Activated CD8-positive, alpha-beta memory T cell treated with anti-CD3 and anti-CD28 coated beads, Interleukin-2, amount 10 ng/mL, durations not matched to agents 7 days and 5 days (primary cell): ENCODE measurements at regions not wholly inside any gene's neighbourhood (a gene's known extent, or its start where the extent isn't known, plus 50 kb on each side); places are given as distances from the start of the nearest gene placed in this dataset.
A peak's percentile ranks its signal among the peaks of the same experiment; 100 is the strongest.

Experiments
- ATAC-seq: fragments of 150-1000 bp; cut with Tn5 transposase; one replicate; pipeline ENCODE4 v1.10.0; 2021; ENCODE audit warnings: moderate library complexity
- CTCF ChIA-PET: fragments of 350-600 bp; sonication (Branson Sonifier 250); formaldehyde crosslinking; loops from one replicate; lab custom pipeline; 2021; ENCODE audit warnings: antibody characterized with exemption; lab: Charles Lee
- DNase-seq: peaks from one replicate; pipeline ENCODE4 v3.0.0-alpha.2; 2020
- H3K27ac Mint-ChIP-seq: one replicate; pipeline ENCODE4 v1.8.0; 2021; ENCODE audit warnings: mild to moderate bottlenecking, mixed read lengths
- H3K27me3 Mint-ChIP-seq: one replicate; pipeline ENCODE4 v1.8.0; 2021; ENCODE audit warnings: mixed read lengths
- H3K36me3 Mint-ChIP-seq: one replicate; pipeline ENCODE4 v1.8.0; 2021; ENCODE audit warnings: mild to moderate bottlenecking, mixed read lengths
- H3K4me1 Mint-ChIP-seq: one replicate; pipeline ENCODE4 v1.8.0; 2021; ENCODE audit warnings: mixed read lengths
- H3K4me3 Mint-ChIP-seq: one replicate; pipeline ENCODE4 v1.8.0; 2021; ENCODE audit warnings: mild to moderate bottlenecking, moderate library complexity, mixed read lengths
- H3K9me3 Mint-ChIP-seq: one replicate; pipeline ENCODE4 v1.8.0; 2022; ENCODE audit warnings: low read depth, mixed read lengths

DNA sequence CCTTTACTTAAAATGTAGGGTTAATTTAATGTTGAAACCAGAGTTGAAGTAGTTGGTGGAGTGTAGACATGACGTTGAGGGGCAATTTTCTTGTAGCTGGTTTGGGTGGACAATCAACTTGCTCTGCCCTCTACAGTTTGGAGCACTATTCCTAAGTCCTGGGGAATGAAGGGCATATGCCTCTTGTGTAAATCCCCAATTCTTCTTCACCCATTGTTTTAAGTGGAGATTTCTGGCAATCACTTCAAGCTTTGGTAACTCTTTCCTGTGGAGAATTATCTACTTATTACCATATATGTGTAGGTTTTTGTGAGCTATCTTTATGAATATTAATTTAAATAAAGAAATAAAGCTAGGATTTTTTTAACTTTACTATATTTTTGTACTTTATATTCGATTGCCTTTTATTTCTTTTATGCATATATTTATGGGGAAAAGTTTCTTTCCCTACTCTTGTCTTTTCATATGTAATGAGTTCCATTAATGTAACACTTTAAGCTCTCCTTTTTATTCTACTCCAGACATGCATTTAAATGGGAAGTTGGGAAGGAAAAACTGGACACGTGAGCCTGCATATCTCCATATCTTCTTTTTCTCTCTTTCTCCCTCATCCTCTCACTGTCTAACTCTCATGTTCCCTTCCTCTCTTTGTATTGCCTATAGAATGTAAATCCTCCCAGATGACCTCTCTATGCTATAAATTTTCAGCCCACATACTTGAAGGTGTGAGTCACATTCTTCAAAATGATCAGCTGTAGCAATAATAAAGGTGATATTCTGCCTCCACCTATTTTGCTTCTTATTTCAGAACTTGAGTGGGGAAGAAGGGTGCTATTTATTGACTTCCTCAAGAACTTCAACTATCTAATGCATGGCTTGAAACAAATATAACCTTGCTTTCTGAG lies 276.7 kb downstream of the PTPRC start:
- no peak for ATAC-seq

DNA sequence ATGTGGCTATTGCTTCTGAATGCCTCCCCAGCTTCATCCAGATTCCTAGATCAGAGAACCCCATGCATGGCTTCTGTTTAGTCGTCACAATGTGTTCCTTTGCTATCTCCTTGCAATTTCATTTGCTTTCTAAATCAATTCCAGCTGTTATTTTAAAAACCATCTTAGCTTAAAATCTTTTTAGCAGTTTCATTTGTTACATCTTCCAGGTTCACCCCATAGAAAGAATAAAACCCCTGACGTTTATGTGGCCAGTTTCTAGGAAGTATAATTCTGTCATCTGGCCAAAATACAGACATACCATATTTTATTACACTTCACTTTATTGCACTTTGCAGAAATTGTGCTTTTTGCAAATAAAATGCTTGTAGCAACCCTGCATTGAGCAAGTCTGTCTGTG lies 278.4 kb downstream of the PTPRC start:
- no peaks in the 10 kb centered on the region for H3K9me3 Mint-ChIP-seq
- CTCF ChIA-PET: interaction anchor here (1.1 to 1.2 kb wide), 2 partner anchors 57 to 319 kb away, joined by 3 read pairs; no protein-coding TSS in a partner anchor
- ATAC-seq (no peak), DNase-seq (no peak)
- H3K4me1 Mint-ChIP-seq: peaks cover 33% of the 10 kb centered on the region
- H3K27ac Mint-ChIP-seq: no peak overlapping the region
- H3K27me3 Mint-ChIP-seq: no peaks in the 10 kb centered on the region
- peaks cover 47% of the 10 kb centered on the region for H3K36me3 Mint-ChIP-seq
- no peak overlapping the region for H3K4me3 Mint-ChIP-seq

More for the DNA sequence above, 276.7 kb downstream of the PTPRC start:
- no peaks in the 10 kb centered on the region for H3K9me3 Mint-ChIP-seq
- no peak overlapping the region for H3K27ac Mint-ChIP-seq
- no peak overlapping the region for H3K4me3 Mint-ChIP-seq
- no peaks in the 10 kb centered on the region for H3K27me3 Mint-ChIP-seq
- DNase-seq: no peak
- H3K4me1 Mint-ChIP-seq: peaks cover 25% of the 10 kb centered on the region
- CTCF ChIA-PET: interaction anchor here (1.0 kb wide), 1 partner anchor 198 kb away, joined by 4 read pairs; no protein-coding TSS in a partner anchor
- peaks cover 48% of the 10 kb centered on the region for H3K36me3 Mint-ChIP-seq

DNA sequence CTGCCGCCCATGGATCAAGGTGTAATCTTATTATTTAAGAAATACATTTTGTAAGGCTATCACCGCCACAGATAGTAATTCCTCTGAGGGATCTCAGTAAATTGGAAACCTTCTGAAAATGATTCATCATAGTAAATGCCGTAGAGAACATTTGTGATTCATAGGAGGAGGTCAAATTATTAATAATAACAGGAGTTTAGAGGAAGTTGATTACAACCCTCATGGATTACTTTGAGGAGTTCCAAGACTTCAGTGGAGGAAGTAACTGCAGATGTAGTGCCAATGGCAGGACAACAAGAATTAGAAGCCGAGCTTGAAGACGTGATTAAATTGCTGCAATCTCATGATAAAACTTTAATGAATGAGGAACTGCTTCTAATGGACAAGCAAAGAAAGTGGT lies 280.1 kb downstream of the PTPRC start:
- H3K4me1 Mint-ChIP-seq: peaks cover 42% of the 10 kb centered on the region
- CTCF ChIA-PET: interaction anchor here (1.0 kb wide), 1 partner anchor 18 kb away, joined by 3 read pairs; no protein-coding TSS in a partner anchor
- ATAC-seq (no peak), DNase-seq (no peak)
- no peaks in the 10 kb centered on the region for H3K27me3 Mint-ChIP-seq
- peaks cover 46% of the 10 kb centered on the region for H3K36me3 Mint-ChIP-seq
- no peaks in the 10 kb centered on the region for H3K9me3 Mint-ChIP-seq
- peak overlapping the region; percentile 37 for H3K27ac Mint-ChIP-seq
- H3K4me3 Mint-ChIP-seq: no peak overlapping the region

DNA sequence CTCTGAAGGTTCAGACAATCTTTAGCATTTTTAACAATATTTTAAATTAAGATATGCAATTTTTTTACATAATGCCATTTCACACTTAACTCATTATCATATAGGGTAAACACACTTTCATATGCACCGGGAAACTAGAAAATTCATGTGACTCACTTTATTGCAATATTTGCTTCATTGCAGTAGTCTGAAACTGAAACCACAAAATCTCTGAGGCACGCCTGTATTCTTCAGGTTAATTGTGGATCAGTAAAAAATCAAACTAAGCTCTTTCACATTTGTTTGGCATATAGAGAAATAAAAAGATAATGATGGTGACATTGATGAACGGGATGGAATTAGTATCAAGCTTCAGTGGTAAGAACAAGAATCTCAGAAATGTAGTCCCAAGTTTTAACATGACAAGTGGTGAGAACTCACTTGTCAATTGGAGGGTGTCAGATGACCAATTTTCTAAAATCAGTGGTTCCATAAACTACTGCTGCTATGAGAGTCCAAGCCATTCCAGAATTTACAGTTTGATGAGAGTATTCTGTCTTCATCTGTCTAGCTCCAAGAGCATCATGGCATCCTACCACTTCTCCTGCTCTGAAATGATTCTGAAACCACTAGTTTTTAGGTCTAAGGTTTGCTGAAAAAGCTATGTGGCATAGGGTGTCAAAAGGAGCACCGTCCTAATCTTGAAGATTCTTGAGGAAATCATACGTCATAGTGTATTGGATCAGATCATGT lies 281.0 kb downstream of the PTPRC start:
- Mint-ChIP-seq H3K4me3 (peak overlapping the region; percentile 56), H3K27me3 (no peaks in the 10 kb centered on the region), H3K4me1 (peaks cover 48% of the 10 kb centered on the region), H3K9me3 (no peaks in the 10 kb centered on the region), H3K27ac (peak overlapping the region; percentile 81), H3K36me3 (peaks cover 46% of the 10 kb centered on the region)
- CTCF ChIA-PET: interaction anchor here (1.0 to 1.3 kb wide), 3 partner anchors 18 to 323 kb away, joined by 3 to 4 read pairs (median 3); no protein-coding TSS in a partner anchor
- DNase-seq (no peak), ATAC-seq (peak; percentile 79)

DNA sequence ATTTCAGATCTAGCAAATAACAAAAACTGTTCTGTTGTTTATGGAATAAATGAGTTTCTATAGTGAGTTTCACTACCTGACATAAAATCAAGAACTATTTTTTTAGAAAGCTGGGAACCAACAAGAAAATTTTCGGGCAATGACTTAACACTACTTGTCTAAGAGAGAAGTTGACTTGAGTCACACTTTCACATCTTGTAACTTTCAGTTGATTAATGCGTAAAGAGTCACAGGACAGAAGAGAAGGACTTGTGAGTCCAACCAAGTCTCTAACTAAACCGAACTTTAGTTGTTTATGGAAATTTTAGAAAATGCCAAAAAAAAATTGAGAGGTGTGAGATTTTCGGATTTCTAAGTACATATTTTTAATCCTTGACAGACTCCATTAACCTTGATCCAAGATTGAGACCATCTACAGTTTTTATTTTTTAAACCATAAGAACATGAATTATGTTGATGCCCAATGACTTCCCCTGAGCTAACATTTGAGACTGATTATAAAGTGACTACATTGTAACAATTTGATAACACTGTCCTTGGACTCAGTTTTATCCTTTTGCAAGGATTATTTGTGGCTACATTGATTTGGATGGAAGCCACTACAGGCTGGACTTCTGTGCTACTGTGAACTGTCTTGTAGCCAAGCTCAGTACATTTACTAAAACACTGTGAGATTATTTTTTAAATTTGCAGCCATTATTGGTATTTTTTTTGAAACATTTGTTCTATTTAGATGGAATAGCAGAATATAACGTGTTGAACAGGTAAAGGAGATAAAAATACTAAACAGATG lies 284.0 kb downstream of the PTPRC start:
- H3K27ac Mint-ChIP-seq: peak overlapping the region; percentile 36
- H3K27me3 Mint-ChIP-seq: no peaks in the 10 kb centered on the region
- CTCF ChIA-PET: interaction anchor here (1.3 kb wide), 1 partner anchor 12 kb away, joined by 7 read pairs; no protein-coding TSS in a partner anchor
- peaks cover 56% of the 10 kb centered on the region for H3K4me1 Mint-ChIP-seq
- DNase-seq: no peak
- peak; percentile 24 for ATAC-seq
- H3K36me3 Mint-ChIP-seq: peaks cover 43% of the 10 kb centered on the region
- no peak overlapping the region for H3K4me3 Mint-ChIP-seq
- no peaks in the 10 kb centered on the region for H3K9me3 Mint-ChIP-seq

DNA sequence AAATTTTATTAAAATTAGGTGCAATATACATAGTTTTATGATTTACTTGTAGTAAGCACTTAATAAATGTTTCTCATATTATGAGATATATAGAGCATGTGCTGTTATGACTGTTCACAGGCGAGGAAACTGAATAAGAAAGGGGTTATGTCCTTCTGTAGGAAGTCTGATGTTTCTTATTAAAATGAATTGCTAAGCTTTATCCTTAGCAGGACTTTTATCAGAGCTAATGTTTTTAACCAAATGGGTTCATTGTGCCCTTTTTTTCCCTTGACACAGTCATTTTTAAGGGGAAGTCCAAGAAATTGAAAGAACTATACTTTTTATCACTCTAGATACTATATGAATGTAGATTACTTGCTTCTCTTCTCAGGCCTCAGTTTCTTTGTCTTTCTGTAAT lies 285.2 kb downstream of the PTPRC start:
- CTCF ChIA-PET: interaction anchor here (1.3 kb wide), 1 partner anchor 11 kb away, joined by 7 read pairs; no protein-coding TSS in a partner anchor
- H3K4me3 Mint-ChIP-seq: no peak overlapping the region
- peak overlapping the region; percentile 32 for H3K27ac Mint-ChIP-seq
- H3K27me3 Mint-ChIP-seq: no peaks in the 10 kb centered on the region
- no peaks in the 10 kb centered on the region for H3K9me3 Mint-ChIP-seq
- ATAC-seq (no peak), DNase-seq (no peak)
- H3K4me1 Mint-ChIP-seq: peaks cover 50% of the 10 kb centered on the region
- H3K36me3 Mint-ChIP-seq: peaks cover 37% of the 10 kb centered on the region

DNA sequence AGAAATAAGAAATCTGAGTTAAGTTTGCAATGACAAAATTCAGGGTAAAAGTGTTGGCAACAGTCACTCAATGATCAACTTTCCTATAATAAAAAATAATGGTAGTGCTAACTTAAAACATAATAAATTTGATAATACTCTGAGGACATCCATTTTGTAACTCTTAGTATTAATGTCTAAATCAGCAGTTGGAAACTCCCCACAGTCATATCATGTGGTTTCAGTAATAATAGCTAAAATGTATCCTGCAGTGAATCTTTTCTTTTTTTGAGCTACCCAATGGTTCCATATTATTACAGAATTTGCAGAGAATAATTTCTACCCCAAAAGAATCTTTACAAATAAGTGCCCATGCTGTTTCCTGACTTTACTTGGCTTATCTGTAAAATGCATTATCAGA lies 286.7 kb downstream of the PTPRC start:
- Mint-ChIP-seq H3K9me3 (no peaks in the 10 kb centered on the region), H3K4me3 (no peak overlapping the region), H3K36me3 (peaks cover 35% of the 10 kb centered on the region), H3K27ac (no peak overlapping the region), H3K27me3 (no peaks in the 10 kb centered on the region), H3K4me1 (peaks cover 49% of the 10 kb centered on the region)
- CTCF ChIA-PET: no interaction called here
- ATAC-seq: no peak
- no peak for DNase-seq

DNA sequence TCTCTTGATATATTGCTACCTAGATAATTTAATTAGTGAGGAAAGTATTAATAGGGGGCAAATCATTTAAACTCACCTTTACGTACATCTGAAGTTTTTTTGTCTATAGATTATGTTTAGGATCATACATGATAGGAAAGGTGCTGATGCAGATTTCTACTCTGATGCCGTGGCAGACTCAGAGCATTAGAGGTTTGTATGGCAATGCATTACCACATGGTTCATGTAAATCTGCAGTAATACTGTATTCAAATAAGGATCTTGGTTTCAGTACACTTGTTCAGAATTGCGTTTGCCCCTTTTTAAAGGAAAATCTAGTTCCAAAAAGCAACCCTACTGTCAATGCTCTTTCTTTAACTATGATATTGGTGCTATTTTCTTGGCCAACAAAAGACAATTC lies 288.3 kb downstream of the PTPRC start:
- peaks cover 30% of the 10 kb centered on the region for H3K36me3 Mint-ChIP-seq
- no peaks in the 10 kb centered on the region for H3K27me3 Mint-ChIP-seq
- no peak overlapping the region for H3K4me3 Mint-ChIP-seq
- DNase-seq (no peak), ATAC-seq (no peak)
- H3K27ac Mint-ChIP-seq: no peak overlapping the region
- H3K9me3 Mint-ChIP-seq: no peaks in the 10 kb centered on the region
- CTCF ChIA-PET: interaction anchor here (0.7 kb wide), 1 partner anchor 9 kb away, joined by 3 read pairs; no protein-coding TSS in a partner anchor
- peaks cover 45% of the 10 kb centered on the region for H3K4me1 Mint-ChIP-seq

DNA sequence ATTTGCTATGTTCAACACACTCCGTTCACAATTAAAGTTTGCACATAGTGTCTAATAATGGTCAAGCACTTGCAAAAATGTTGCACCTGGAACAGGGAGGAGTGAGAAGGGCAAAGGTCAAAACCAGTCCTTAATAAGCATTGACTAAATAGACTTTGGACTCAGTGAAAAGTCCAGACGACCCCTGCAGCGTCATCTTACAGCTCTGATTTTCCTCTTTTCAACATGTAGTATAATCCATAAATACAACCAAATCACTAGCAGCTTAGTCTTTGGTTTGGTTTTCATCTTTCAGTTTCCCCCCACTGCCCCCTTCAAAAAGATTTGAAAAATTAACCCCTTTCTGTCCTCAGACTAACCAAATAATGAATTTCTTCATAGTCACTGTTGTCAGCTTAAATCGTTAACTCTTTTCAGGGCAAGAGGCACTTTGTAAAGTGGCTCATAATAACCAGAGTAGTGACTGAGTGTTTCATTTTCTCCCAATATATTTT lies 290.3 kb downstream of the PTPRC start:
- Mint-ChIP-seq H3K27ac (peak overlapping the region; percentile 32), H3K4me1 (peaks cover 47% of the 10 kb centered on the region), H3K36me3 (peaks cover 34% of the 10 kb centered on the region), H3K9me3 (no peaks in the 10 kb centered on the region), H3K4me3 (no peak overlapping the region), H3K27me3 (no peaks in the 10 kb centered on the region)
- ATAC-seq: no peak
- CTCF ChIA-PET: interaction anchor here (3.1 kb wide), 1 partner anchor 184 kb away, joined by 10 read pairs; no protein-coding TSS in a partner anchor
- DNase-seq: no peak

DNA sequence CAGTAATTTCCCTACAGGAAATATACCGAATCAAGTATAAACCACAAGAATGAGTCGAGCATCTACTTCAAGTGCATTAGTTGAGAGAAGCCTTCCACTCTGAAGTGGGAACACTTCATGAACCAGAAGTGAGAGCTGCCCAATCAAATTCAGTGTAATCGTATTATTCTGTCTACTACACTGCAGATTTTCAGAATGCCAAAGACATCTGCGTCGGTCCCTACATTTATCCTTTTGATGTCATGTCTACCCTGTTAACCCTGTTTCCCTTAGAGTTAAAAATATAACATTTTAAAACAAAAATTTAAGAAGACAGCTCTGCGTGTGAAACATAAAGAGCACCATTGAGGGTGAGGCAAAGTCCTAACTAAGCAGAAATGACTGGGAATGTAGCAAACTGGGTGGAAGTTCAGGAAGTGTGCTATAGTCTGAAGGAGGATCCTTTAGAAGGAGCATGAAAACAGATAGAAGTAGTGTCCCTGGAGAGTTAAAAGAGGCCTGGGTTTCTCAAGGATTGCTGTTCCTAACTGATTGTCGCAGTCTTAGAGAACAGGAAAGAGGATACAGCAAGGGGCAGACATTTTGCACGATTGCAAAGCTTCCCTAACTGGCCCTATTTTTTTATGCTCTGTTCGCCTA lies 291.2 kb downstream of the PTPRC start:
- DNase-seq (no peak), ATAC-seq (peak; percentile 54)
- no peaks in the 10 kb centered on the region for H3K9me3 Mint-ChIP-seq
- H3K36me3 Mint-ChIP-seq: peaks cover 33% of the 10 kb centered on the region
- H3K4me1 Mint-ChIP-seq: peaks cover 46% of the 10 kb centered on the region
- CTCF ChIA-PET: interaction anchor here (3.1 kb wide), 1 partner anchor 183 kb away, joined by 10 read pairs; no protein-coding TSS in a partner anchor
- H3K27me3 Mint-ChIP-seq: no peaks in the 10 kb centered on the region
- H3K27ac Mint-ChIP-seq: peak overlapping the region; percentile 61
- H3K4me3 Mint-ChIP-seq: peak overlapping the region; percentile 62

DNA sequence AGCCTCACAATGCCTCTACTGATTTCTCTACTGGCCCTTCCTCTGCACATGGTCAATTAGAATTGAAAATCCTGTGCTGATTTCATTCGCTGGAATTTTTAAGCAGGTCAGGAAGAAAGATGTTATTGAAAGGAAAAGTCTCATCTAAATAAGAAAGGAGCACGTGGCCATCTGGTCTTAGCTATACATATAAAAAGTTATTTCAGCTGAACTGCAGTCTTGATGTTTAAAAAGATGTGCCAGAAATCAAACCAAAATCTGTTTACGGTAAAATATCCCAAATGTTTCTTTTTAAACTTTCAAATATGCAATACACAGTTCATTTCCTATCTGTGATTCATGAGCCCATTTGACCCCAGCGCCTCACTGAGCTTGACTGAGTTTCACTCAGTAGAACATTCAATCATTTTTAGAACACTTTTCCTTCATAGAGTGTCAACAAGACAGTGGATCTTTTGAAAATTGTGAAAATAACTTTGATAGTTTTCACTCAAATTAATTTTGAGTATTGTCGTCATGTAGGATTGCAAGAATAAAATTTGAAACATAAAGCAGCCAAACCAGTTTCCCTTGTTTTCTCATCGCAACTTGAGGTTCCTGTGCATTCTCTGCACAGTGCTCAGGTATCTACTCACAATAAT lies 293.6 kb downstream of the PTPRC start:
- Mint-ChIP-seq H3K36me3 (peaks cover 26% of the 10 kb centered on the region), H3K9me3 (no peaks in the 10 kb centered on the region), H3K27me3 (no peaks in the 10 kb centered on the region), H3K4me3 (peak overlapping the region; percentile 51), H3K4me1 (peaks cover 39% of the 10 kb centered on the region), H3K27ac (peak overlapping the region; percentile 54)
- DNase-seq (no peak), ATAC-seq (no peak)
- CTCF ChIA-PET: no interaction called here
